ENCODE measurements at regions not wholly inside any gene's neighbourhood (a gene's known extent, or its start where the extent isn't known, plus 50 kb on each side); places are given as distances from the start of the nearest gene placed in this dataset.
"Not testable (repeated sequence)": the region's sequence is repeated elsewhere in the genome, so short reads cannot be mapped to it uniquely, and the experiment has no call there.

DNA sequence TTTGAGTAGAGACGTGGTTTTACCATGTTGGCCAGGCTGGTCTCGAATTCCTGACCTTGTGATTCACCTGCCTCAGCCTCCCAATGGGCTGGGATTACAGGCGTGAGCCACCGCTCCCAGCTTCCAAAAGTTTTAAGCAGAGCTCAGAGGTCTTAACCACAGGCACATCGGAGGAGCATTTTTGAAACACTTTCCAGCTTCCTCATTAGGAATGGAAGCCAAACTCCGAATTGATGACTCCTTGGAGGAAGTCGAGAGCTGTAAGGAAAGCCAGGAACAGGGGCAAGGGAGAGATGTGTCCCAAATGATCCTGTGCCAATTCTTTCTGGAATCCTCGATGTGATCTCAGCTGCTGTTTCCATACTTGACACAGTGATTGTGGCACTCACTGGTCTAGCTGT is 56.2 kb upstream of the CCZ1B start:
- H3K4me1 ChIP-seq (ENCODE audit: insufficient read depth); H3K36me3 ChIP-seq; H3K9me3 ChIP-seq; H3K4me3 ChIP-seq; DNase-seq; H3K27me3 ChIP-seq; intact Hi-C loops (cut with DNase I); H3K27ac ChIP-seq: not testable (repeated sequence)
- WGBS, 3 donors, result 62 to 73% (median 72%) methylated on average over 8 of the region's 8 CpGs

DNA sequence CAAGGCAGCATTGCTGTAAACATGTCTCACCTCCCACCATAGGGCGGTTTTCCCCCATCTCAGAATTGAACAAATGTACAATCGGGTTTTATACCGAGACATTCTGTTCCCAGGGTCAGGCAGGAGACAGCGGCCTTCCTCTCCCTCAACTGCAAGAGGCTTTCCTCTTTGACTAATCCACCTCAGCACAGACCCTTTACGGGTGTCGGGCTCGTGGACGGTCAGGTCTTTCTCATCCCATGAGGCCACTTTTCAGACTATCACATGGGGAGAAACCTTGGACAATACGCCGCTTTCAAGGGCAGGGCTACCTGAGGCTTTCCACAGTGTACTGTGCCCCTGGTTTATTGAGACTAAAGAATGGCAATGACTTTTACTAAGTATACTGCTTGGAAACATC is 57.7 kb upstream of the CCZ1B start:
- H3K27me3 ChIP-seq; H3K27ac ChIP-seq; H3K4me1 ChIP-seq (ENCODE audit: insufficient read depth); DNase-seq; H3K9me3 ChIP-seq; intact Hi-C loops (cut with DNase I); H3K4me3 ChIP-seq; H3K36me3 ChIP-seq: not testable (repeated sequence)
- 85 to 92% (median 86%) methylated on average over 9 to 10 of the region's 10 CpGs for WGBS, 3 donors

DNA sequence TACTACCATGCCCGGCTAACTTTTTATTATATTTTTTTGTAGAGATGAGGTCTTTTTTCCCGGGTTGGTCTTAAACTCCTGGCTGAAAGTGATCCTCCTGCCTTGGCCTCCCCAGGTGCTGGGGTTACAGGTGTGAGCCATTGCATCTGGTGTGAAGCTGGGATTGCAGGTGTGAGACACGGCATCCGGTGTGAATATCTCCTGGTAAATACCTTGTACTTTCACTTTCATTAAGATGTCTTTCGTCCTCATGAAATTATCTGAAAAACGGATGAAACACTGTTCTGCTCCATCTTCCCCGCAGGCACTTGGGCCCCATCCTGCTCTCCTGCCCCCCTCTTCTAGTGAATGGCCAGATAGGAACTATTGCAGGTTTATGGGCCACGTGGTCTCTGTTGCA is 60.1 kb upstream of the CCZ1B start:
- Histone ChIP-seq H3K4me1 (ENCODE audit: insufficient read depth) (no peaks in the 10 kb centered on the region), H3K27ac (no peak overlapping the region), H3K36me3 (no peaks in the 10 kb centered on the region), H3K9me3 (no peaks in the 10 kb centered on the region), H3K4me3 (no peak overlapping the region), H3K27me3 (no peaks in the 10 kb centered on the region)
- 63 to 76% (median 70%) methylated on average over 8 of the region's 8 CpGs for WGBS, 3 donors
- DNase-seq, result no peak
- intact Hi-C loops (cut with DNase I), result no loop called here
- TF ChIP-seq EP300 (IDR thresholded peaks at IDR 0.05) (no peak), POLR2A (IDR thresholded peaks at IDR 0.05) (no peak)

DNA sequence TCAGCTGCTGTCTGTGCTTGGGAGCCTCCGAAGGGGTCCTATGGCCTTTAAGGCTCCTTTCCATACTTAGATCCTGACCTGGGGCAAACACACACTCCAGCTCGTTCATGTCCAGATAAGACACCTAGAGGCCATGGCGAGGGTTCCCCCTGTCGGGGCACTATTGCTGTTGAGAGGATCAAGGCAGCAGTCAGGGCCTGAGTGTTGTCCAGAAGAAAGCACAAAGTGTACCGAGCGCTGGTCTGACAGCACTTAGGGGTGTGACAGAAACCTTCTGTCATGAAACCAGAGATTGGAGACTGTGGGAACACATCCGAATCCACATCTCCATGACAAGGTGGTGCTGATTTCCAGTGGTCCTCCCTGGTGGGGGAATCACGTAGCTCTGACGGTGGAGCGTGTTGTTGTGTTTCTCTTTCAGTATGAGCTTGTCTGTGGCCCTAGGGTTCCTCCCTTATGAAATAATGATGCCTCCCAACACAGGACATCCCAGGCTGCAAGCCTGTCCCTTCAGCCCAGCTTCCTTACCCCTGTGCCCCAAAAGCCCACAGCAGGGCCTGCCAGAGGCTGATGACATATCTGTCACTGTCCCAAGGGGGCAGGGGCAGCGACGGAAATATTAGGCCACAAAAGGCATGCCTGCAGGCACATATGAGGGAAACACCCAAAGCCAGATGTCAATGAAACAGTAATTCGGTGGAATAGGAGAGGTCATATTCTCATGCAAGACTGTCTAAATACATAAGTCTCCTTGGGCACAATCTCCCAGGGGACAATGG is 62.4 kb upstream of the CCZ1B start:
- H3K27ac ChIP-seq; H3K4me1 ChIP-seq (ENCODE audit: insufficient read depth); H3K4me3 ChIP-seq; H3K36me3 ChIP-seq; H3K27me3 ChIP-seq; DNase-seq; H3K9me3 ChIP-seq; intact Hi-C loops (cut with DNase I): not testable (repeated sequence)
- WGBS, 3 donors, result 62 to 78% (median 69%) methylated on average over 13 of the region's 13 CpGs

DNA sequence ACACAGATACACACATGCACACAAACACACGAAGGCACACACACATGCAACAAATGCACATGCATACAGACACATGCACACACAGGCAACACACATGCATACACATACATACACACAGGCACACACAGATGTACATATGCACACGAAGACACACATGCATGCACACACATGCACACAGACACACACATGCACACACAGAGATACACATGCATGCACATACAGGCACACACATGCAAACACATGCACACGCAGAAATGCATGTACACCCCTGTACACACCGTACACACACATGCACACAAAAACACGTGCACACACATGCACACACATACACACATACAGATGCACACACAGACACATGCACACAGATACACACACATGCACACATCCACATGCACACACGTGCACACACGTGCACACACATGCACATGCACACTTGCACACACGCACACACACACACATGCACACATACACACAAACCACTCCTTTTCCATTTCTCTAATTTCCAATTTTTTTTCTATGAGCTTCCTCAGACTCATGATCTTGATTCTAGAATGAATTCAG is 63.3 kb upstream of the CCZ1B start:
- no peaks in the 10 kb centered on the region for H3K27me3 ChIP-seq
- intact Hi-C loops (cut with DNase I), result no loop called here
- no peaks in the 10 kb centered on the region for H3K9me3 ChIP-seq
- H3K4me1 ChIP-seq (ENCODE audit: insufficient read depth), result no peaks in the 10 kb centered on the region
- H3K4me3 ChIP-seq, result no peak overlapping the region
- no peak for TF ChIP-seq POLR2A (IDR thresholded peaks at IDR 0.05)
- TF ChIP-seq EP300 (IDR thresholded peaks at IDR 0.05), result no peak
- no peak overlapping the region for H3K27ac ChIP-seq
- DNase-seq, result no peak
- WGBS, 3 donors, result 76 to 93% (median 87%) methylated on average over 8 of the region's 8 CpGs
- no peaks in the 10 kb centered on the region for H3K36me3 ChIP-seq

DNA sequence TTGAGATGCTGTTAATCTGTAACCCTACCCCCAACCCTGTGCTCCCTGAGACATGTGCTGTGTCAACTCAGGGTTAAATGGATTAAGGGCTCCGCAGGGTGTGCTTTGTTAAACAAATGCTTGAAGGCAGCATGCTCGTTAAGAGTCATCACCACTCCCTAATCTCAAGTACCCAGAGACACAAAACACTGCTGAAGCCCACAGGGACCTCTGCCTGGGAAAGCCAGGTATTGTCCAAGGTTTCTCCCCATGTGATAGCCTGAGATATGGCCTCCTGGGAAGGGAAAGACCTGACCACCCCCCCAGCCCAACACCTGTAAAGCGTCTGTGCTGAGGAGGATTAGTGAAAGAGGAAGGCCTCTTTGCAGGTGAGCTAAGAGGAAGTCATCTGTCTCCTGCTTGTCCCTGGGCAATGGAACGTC is 76.0 kb upstream of the CCZ1B start:
- H3K9me3 ChIP-seq; intact Hi-C loops (cut with DNase I); H3K4me1 ChIP-seq (ENCODE audit: insufficient read depth); H3K27ac ChIP-seq; DNase-seq; H3K27me3 ChIP-seq; H3K4me3 ChIP-seq; H3K36me3 ChIP-seq: not testable (repeated sequence)
- 54 to 62% (median 59%) methylated on average over 4 of the region's 4 CpGs for WGBS, 3 donors

DNA sequence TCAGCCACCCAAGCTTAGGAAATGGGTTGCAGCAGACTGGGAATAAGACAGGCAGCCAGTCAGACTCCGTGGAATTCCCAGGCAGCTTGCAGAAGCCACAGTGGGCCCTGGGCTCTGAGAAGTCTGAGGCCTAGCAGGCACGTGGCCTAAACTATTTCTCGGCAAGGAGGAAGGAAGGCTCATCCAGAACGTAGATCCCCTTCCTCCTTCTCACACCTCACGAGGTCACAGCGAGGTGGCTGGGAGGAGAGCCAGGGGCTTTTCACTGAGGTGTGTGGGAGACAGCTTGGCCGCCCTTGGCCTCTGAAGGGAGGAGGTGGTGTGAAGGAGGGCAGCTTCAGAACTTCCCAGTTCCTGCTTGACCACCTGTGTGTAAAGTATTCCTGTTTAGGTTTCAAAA is 77.2 kb upstream of the CCZ1B start:
- WGBS, 3 donors, result 27 to 37% (median 33%) methylated on average over 7 of the region's 7 CpGs
- intact Hi-C loops (cut with DNase I); H3K27ac ChIP-seq; H3K4me3 ChIP-seq; H3K4me1 ChIP-seq (ENCODE audit: insufficient read depth); DNase-seq; H3K27me3 ChIP-seq; H3K36me3 ChIP-seq; H3K9me3 ChIP-seq: not testable (repeated sequence)

DNA sequence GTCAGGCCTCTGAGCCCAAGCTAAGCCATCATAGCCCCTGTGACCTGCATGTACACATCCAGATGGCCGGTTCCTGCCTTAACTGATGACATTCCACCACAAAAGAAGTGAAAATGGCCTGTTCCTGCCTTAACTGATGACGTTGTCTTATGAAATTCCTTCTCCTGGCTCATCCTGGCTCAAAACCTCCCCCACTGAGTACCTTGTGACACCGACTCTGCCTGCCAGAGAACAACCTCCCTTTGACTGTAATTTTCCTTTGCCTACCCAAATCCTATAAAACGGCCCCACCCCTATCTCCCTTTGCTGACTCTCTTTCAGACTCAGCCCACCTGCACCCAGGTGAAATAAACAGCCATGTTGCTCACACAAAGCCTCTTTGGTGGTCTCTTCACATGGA is 77.7 kb upstream of the CCZ1B start:
- H3K4me3 ChIP-seq; H3K9me3 ChIP-seq; H3K4me1 ChIP-seq (ENCODE audit: insufficient read depth); H3K27me3 ChIP-seq; H3K36me3 ChIP-seq; DNase-seq; H3K27ac ChIP-seq; intact Hi-C loops (cut with DNase I): not testable (repeated sequence)
- WGBS, 3 donors, result 57 to 73% (median 59%) methylated on average over 3 to 4 of the region's 4 CpGs

All from ovary (tissue), 7 donors.